HG03159 (cell line): ENCODE measurements at regions not wholly inside any gene's neighbourhood (a gene's known extent, or its start where the extent isn't known, plus 50 kb on each side); places are given as distances from the start of the nearest gene placed in this dataset.

Experiments
- ATAC-seq: cut with Tn5 transposase; IDR thresholded peaks from one replicate; pipeline ENCODE4 v1.9.1; 2021; ENCODE audit warnings: mild to moderate bottlenecking, moderate library complexity; ENCODE audit not compliant: unreplicated experiment

GRCh38 chr20:39216195-39216594 lies 254.1 kb downstream of the DHX35 start:
- no peak for ATAC-seq

GRCh38 chr20:39214828-39215227 lies 252.7 kb downstream of the DHX35 start:
- no peak for ATAC-seq

DNA sequence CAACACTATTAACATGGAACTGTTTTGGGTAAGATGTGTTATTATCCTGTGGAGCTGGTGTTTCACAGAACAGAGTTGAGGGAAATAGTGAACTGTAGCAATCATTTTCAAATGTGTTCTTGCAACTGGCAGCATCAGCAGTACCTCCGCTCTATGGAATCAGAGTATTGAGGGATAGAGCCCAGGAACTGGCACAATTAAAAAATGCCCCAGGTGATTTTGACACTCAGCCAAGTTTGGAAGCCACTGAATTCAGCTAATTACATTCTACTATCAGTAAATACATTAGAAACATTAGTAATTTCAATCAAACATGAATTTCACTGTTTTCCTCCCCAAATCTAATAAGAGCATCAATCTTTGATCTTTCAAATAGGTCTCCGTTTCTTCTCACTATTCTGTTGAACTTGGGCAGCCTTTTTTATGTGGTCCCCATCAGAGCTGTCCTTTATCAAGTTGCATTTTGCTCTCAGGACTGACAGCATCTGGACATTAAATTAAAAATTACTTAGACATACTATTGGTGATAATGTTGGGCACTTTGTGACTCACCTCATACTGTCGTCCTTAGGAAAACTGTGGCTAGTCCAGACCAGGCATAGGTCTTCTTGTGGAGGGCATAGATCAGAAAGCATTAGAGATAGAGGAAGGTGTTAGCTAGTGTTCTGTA lies 251.5 kb downstream of the DHX35 start:
- ATAC-seq = no peak

GRCh38 chr20:39211060-39211748 lies 249.1 kb downstream of the DHX35 start:
- ATAC-seq = no peak

GRCh38 chr20:39210341-39211036 lies 248.3 kb downstream of the DHX35 start:
- no peak for ATAC-seq

GRCh38 chr20:39206899-39207564 lies 244.9 kb downstream of the DHX35 start:
- no peak for ATAC-seq

GRCh38 chr20:39195582-39196021 lies 233.5 kb downstream of the DHX35 start:
- ATAC-seq = no peak

DNA sequence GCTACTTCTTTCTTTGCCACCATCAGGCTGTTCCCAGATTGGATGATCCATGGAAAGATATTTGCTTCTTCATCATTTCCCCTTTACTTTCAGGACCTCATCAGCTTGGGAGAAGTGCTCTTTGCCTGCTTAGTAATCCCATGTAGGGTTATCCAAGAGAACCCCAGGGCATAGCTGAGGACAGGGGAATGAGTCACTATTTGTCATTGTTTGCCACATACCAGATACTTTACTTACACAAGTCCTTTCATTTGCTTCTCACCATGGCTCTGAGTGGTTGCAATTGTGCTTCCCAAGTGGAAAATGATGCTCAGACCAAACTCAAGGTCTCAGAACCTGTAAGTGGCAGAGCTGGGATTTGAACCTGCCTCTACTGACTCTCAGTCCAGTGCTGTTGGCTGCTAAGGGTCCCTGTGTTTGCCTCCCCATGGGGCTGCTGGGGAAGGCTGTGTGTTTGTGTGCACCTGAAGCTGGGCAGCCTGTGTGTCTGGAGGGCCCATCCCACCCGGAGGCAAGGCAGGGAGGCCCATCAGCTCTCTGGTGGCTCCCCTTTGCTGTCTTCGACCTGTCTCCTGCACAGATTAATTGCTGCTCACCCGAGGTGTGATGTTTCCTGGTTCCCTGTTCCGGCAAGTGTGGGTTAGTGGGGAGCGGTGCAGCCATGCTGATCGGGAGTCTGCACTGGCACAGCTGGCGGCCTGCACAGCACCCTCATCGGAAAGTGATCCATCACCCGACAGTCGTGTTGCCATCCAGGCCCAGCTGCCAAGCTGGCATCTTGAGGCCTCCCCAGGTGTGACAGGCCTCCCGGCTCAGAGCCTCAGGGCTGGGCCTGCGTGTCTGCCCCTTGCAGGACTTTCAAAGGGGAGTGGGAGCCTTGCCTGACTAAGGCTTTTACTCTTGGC lies 228.8 kb downstream of the DHX35 start:
- no peak for ATAC-seq

- ATAC-seq = no peak
Observed at GRCh38 chr20:39188266-39188765, 226.2 kb downstream of the DHX35 start.

DNA sequence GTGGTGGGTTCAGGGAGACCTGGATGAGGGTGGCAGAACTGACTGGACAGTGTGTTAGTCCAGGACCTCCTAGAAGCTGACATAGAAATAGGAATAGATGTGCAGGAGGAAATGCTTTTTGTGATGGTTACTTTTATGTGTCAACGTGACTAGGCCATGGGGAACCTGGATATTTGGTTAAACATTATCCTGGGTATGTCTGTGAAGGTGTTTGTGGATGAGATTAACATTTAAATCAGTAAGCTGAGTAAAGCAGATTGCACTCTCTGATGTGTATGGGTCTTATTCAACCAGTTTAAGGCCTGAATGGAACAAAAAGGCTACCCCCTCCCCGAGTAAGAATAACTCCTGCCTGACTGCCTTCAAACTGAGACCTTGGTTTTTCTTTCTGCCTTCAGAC lies 219.3 kb downstream of the DHX35 start:
- no peak for ATAC-seq

DNA sequence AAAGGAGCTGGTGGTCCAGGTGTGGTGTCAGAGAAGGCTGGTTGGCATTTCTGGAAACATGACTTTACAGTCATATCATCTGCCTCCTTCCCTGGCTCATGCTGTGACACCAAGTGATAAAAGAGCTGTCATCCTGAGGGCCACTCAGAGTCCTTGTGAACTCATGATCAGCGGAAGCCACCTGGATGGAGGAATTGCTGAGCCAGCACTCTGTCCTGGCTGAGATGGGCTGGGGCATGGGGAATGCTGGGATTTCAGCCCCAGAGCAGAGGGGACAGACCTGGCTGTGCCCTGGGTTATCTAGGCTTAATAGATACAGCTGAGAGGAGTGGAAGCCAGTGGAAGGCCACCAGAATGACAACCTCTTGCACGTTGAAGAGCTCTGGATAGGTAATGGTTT lies 214.3 kb downstream of the DHX35 start:
- ATAC-seq = no peak

DNA sequence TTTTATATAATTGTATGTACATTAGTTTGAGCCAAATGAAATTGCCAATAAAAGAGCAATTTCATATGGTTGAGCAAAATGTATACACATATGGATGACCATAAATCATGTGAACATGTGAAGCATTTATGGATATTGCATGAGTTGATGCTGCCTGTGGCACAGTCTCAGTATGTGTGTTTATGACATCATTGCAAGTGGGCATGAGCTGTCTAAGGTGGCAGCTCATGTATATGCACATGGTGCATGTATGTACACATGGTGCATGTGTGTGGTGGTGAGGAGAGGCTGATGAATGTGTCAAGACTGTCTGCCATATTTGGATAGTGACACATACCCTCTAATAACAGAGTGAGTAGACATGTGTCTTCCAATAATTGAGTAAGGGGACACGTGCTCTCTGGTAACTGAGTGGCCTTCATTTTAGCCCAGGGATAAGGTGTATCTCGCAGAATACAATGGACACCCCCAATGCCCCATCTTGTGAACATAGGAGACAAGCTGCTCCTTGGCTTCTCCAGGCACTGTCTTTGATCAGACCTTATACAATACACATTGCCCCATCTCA lies 208.8 kb downstream of the DHX35 start:
- ATAC-seq = no peak

DNA sequence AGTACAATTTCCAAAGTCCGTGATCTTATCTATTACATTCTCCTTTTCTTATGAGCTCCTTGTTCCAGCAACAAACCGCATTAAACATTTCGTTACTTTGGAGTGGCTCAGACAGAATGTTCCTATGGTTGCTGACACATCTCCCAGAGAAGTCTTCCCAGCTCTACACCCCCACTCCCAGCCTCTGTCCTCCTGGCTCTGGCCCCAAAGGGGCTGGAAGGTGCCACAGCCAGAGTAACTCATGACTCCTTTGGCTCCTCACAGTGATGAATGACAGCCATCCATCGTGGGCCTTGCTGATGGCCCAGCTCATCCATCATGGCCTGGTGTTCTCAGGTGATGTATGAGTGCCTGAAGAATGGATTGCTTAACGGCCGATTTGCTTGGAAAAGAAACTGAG lies 203.0 kb downstream of the DHX35 start:
- ATAC-seq = no peak

- ATAC-seq = no peak
Observed at GRCh38 chr20:39164642-39165041, 202.5 kb downstream of the DHX35 start.

- ATAC-seq = no peak
Observed at GRCh38 chr20:39163993-39164392, 201.8 kb downstream of the DHX35 start.

GRCh38 chr20:39161900-39162299 lies 199.8 kb downstream of the DHX35 start:
- no peak for ATAC-seq

GRCh38 chr20:39155971-39156370 lies 193.8 kb downstream of the DHX35 start:
- no peak for ATAC-seq

DNA sequence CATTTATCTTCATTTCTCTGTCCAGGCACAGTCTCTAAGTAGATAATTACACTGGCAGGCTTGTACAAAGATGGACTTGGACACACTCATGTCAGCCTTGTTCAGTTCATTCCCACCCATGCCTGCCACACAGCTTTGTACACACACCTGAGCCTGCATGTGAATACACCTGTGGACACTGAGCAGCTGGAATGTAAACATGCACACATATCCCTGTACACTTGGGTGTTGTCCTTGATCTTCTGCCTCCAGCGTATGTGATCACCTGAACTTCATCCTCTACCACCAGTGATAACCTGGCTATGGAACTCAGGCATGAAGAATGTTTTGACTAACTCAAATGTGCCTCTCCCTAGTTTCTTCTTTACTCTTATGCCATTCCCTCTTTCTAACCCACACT lies 190.6 kb downstream of the DHX35 start:
- no peak for ATAC-seq

- no peak for ATAC-seq
Observed at GRCh38 chr20:39152126-39152525, 190.0 kb downstream of the DHX35 start.

- ATAC-seq = no peak
Observed at GRCh38 chr20:39150501-39150900, 188.4 kb downstream of the DHX35 start.
